HEK293 (cell line): ENCODE measurements at regions not wholly inside any gene's neighbourhood (a gene's known extent, or its start where the extent isn't known, plus 50 kb on each side); places are given as distances from the start of the nearest gene placed in this dataset.

Experiments used
- CTCF ChIA-PET: fragments of 350-600 bp; formaldehyde crosslinking; extraction: SDS; loops from one replicate; lab custom pipeline; 2021; ENCODE audit warnings: antibody characterized with exemption; lab: Yijun Ruan, JAX
- POLR2A ChIA-PET: fragments of 300-600 bp; formaldehyde crosslinking; extraction: SDS; loops from one replicate; lab custom pipeline; 2020; ENCODE audit warnings: antibody characterized with exemption, inconsistent platforms; lab: Yijun Ruan, JAX
- H3K27ac ChIP-seq: fragments of 200-500 bp; sonication (Bioruptor generic); 2 replicates; pipeline ENCODE4 v1.5.1; 2014; ENCODE audit warnings: low read depth, low read length, control low read depth, inconsistent platforms; ENCODE audit errors: extremely low read depth
- H3K36me3 ChIP-seq, 2 experiments: fragments of 200-500 bp in 1 of 2; sonication (Bioruptor generic) in 1 of 2; 1 replicate in 1 of 2; 2 replicates in 1 of 2; pipeline ENCODE4 v1.5.1; 2014 to 2017; ENCODE audit warnings: inconsistent platforms in 2 of 2, low read length in 2 of 2; ENCODE audit not compliant: control insufficient read depth in 2 of 2, insufficient read depth in 1 of 2
- H3K4me1 ChIP-seq: fragments of 200-500 bp; sonication (Bioruptor generic); 2 replicates; pipeline ENCODE4 v1.5.1; 2014; ENCODE audit warnings: mild to moderate bottlenecking, low read length, inconsistent platforms; ENCODE audit not compliant: control insufficient read depth, insufficient read depth
- H3K4me3 ChIP-seq: 2 replicates; pipeline ENCODE4 v1.5.1; 2011; ENCODE audit warnings: low read depth, mild to moderate bottlenecking, control low read depth, low read length, moderate library complexity
- H3K9me3 ChIP-seq: fragments of 200-500 bp; sonication (Bioruptor generic); 2 replicates; pipeline ENCODE4 v1.5.1; 2014; ENCODE audit warnings: low read depth, low read length, inconsistent platforms; ENCODE audit not compliant: control insufficient read depth, insufficient read depth
- GLIS2 ChIP-seq: fragments of 450-650 bp; formaldehyde crosslinking; IDR thresholded peaks from 2 replicates; pipeline ENCODE4 v1.5.1; 2016; ENCODE audit warnings: missing biosample characterization, missing genetic modification characterization
- HOXC10 ChIP-seq: sonication (generic); formaldehyde crosslinking; IDR thresholded peaks from 2 replicates; pipeline ENCODE4 v1.8.1; 2023; ENCODE audit warnings: mild to moderate bottlenecking, missing genetic modification reagents
- KLF16 ChIP-seq: fragments of 450-650 bp; formaldehyde crosslinking; IDR thresholded peaks from 2 replicates; pipeline ENCODE4 v1.5.1; 2017; ENCODE audit warnings: missing biosample characterization, missing genetic modification characterization
- PRDM1 ChIP-seq: fragments of 450-650 bp; formaldehyde crosslinking; IDR thresholded peaks from 2 replicates; pipeline ENCODE4; 2016; ENCODE audit warnings: missing biosample characterization, missing genetic modification characterization
- PRDM10 ChIP-seq: fragments of 450-650 bp; formaldehyde crosslinking; IDR thresholded peaks from 2 replicates; pipeline ENCODE4 v1.5.1; 2016; ENCODE audit warnings: missing biosample characterization, missing genetic modification characterization
- SCRT1 ChIP-seq: fragments of 450-650 bp; formaldehyde crosslinking; IDR thresholded peaks from 2 replicates; pipeline ENCODE4 v1.5.1; 2016; ENCODE audit warnings: missing biosample characterization, missing genetic modification characterization, borderline replicate concordance
- ZNF112 ChIP-seq: fragments of 450-650 bp; formaldehyde crosslinking; IDR thresholded peaks from 2 replicates; pipeline ENCODE4 v1.5.0; 2017; ENCODE audit warnings: missing biosample characterization, missing genetic modification characterization
- ZNF133 ChIP-seq: fragments of 450-650 bp; formaldehyde crosslinking; IDR thresholded peaks from 2 replicates; pipeline ENCODE4 v1.5.1; 2016; ENCODE audit warnings: missing biosample characterization, missing genetic modification characterization
- ZNF138 ChIP-seq: fragments of 450-650 bp; formaldehyde crosslinking; IDR thresholded peaks from 2 replicates; pipeline ENCODE4 v1.5.1; 2016; ENCODE audit warnings: missing biosample characterization, missing genetic modification characterization, borderline replicate concordance
- ZNF169 ChIP-seq: fragments of 450-650 bp; formaldehyde crosslinking; IDR thresholded peaks from 2 replicates; pipeline ENCODE4 v1.5.1; 2016; ENCODE audit warnings: missing biosample characterization, missing genetic modification characterization
- ZNF214 ChIP-seq: fragments of 450-650 bp; formaldehyde crosslinking; IDR thresholded peaks from 2 replicates; pipeline ENCODE4 v1.5.1; 2017; ENCODE audit warnings: missing biosample characterization, mild to moderate bottlenecking, missing genetic modification characterization, borderline replicate concordance
- ZNF23 ChIP-seq: fragments of 450-650 bp; formaldehyde crosslinking; IDR thresholded peaks from 2 replicates; pipeline ENCODE4 v1.5.1; 2016; ENCODE audit warnings: missing biosample characterization, missing genetic modification characterization, borderline replicate concordance
- ZNF335 ChIP-seq: fragments of 450-650 bp; formaldehyde crosslinking; conservative IDR thresholded peaks from 2 replicates; pipeline ENCODE4 v1.5.1; 2016; ENCODE audit warnings: missing biosample characterization, missing genetic modification characterization
- ZNF37A ChIP-seq: fragments of 450-650 bp; IDR thresholded peaks from 2 replicates; pipeline ENCODE4 v1.5.1; 2018; ENCODE audit warnings: missing biosample characterization, missing genetic modification characterization
- ZNF394 ChIP-seq: fragments of 450-650 bp; formaldehyde crosslinking; IDR thresholded peaks from 2 replicates; pipeline ENCODE4 v1.5.1; 2016; ENCODE audit warnings: missing biosample characterization, missing genetic modification characterization, mild to moderate bottlenecking, moderate library complexity, borderline replicate concordance
- ZNF530 ChIP-seq: fragments of 450-650 bp; formaldehyde crosslinking; IDR thresholded peaks from 2 replicates; pipeline ENCODE4 v1.5.1; 2016; ENCODE audit warnings: low read depth, missing biosample characterization, missing genetic modification characterization
- ZNF639 ChIP-seq: fragments of 450-650 bp; formaldehyde crosslinking; IDR thresholded peaks from 2 replicates; pipeline ENCODE4 v1.5.1; 2016; ENCODE audit warnings: missing biosample characterization, missing genetic modification characterization
- ZNF664 ChIP-seq: fragments of 450-650 bp; formaldehyde crosslinking; IDR thresholded peaks from 2 replicates; pipeline ENCODE4 v1.5.1; 2016; ENCODE audit warnings: missing biosample characterization, missing genetic modification characterization
- ZNF768 ChIP-seq: fragments of 450-650 bp; formaldehyde crosslinking; IDR thresholded peaks from 2 replicates; pipeline ENCODE4 v1.5.1; 2018; ENCODE audit warnings: missing biosample characterization, mild to moderate bottlenecking, missing genetic modification characterization
- ZNF785 ChIP-seq: fragments of 450-650 bp; formaldehyde crosslinking; IDR thresholded peaks from 2 replicates; pipeline ENCODE4 v1.5.1; 2016; ENCODE audit warnings: missing biosample characterization, missing genetic modification characterization
- ZSCAN5A ChIP-seq: fragments of 450-650 bp; formaldehyde crosslinking; IDR thresholded peaks from 2 replicates; pipeline ENCODE4 v1.5.1; 2016; ENCODE audit warnings: missing biosample characterization, missing genetic modification characterization

GRCh38 chr18:67997496-67997895 is 481.0 kb upstream of the DSEL start (continued):
- TF ChIP-seq PRDM10 (tag by site-specific recombination) (no peak), HOXC10 (CRISPR knock-in tag) (no peak), PRDM1 (tag by site-specific recombination) (no peak), ZNF133 (tag by site-specific recombination) (no peak), ZNF169 (tag by site-specific recombination) (no peak), ZNF23 (tag by site-specific recombination) (no peak)

DNA sequence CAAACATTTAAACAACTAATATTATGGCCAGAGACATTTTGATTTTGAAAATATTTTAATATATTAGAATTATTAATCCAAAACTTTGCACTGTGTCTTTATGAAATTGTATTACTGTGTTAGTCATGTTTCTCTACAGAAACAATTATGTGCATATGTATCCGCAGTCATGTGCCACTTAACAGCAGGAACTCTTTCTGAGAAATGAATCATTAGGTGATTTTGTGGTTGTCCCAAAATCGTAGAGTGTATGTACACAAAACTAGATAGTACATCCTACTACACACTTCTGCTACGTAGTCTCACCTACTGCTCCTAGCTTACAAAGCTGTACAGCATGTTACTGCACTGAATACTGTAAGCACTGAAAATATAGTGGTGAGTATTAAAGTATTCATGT is 479.2 kb upstream of the DSEL start:
- Histone ChIP-seq H3K4me1 (no peaks in the 10 kb centered on the region), H3K27ac (no peak overlapping the region), H3K9me3 (no peaks in the 10 kb centered on the region)
- ChIA-PET POLR2A (no interaction called here), CTCF (no interaction called here)
- TF ChIP-seq ZNF639 (tag by site-specific recombination) (no peak), GLIS2 (tag by site-specific recombination) (no peak), ZSCAN5A (tag by site-specific recombination) (no peak), SCRT1 (tag by site-specific recombination) (no peak), KLF16 (tag by site-specific recombination) (no peak), ZNF785 (tag by site-specific recombination) (no peak), ZNF530 (no peak)
- TF ChIP-seq, all 188 proteins: peak for 0
- H3K4me3 ChIP-seq = no peak overlapping the region
- H3K36me3 ChIP-seq = no peaks in the 10 kb centered on the region

- ChIA-PET POLR2A (no interaction called here), CTCF (no interaction called here)
- TF ChIP-seq ZNF138 (tag by site-specific recombination) (no peak), SCRT1 (tag by site-specific recombination) (no peak), ZNF335 (tag by site-specific recombination) (no peak), ZNF768 (no peak), ZNF664 (tag by site-specific recombination) (no peak), ZNF112 (tag by site-specific recombination) (no peak), ZNF394 (tag by site-specific recombination) (no peak), ZNF37A (tag by site-specific recombination) (no peak), ZNF214 (no peak)
- no peak overlapping the region for H3K27ac ChIP-seq
- no peaks in the 10 kb centered on the region for H3K4me1 ChIP-seq
- no peaks in the 10 kb centered on the region for H3K36me3 ChIP-seq
- no peaks in the 10 kb centered on the region for H3K9me3 ChIP-seq
- no peak overlapping the region for H3K4me3 ChIP-seq
Measured at GRCh38 chr18:67980241-67980640, 463.7 kb upstream of the DSEL start.
